HepG2 (cell line): ENCODE measurements at regions not wholly inside any gene's neighbourhood (a gene's known extent, or its start where the extent isn't known, plus 50 kb on each side); places are given as distances from the start of the nearest gene placed in this dataset.
A peak's percentile ranks its signal among the peaks of the same experiment; 100 is the strongest.

Experiments used
- ATAC-seq: fragments of 200-7000 bp; cut with Tn5 transposase; 3 replicates; pipeline ENCODE4 v1.9.1; 2020; ENCODE audit warnings: mild to moderate bottlenecking, moderate library complexity
- BruUV-seq: library from RNA; stranded (reverse); fragments of 400-500 nt; replicated peaks from 2 replicates; lab custom pipeline; 2021; lab: Mats Ljungman, UMichigan
- CTCF ChIA-PET: fragments of 300-600 bp; formaldehyde crosslinking; extraction: SDS; loops from one replicate; lab custom pipeline; 2021; ENCODE audit warnings: low total read pairs, inconsistent platforms, low intra/inter-chr PET ratio; lab: Yijun Ruan, JAX
- POLR2A ChIA-PET: fragments of 350-600 bp; sonication (Branson Sonifier 250); formaldehyde crosslinking; loops from one replicate; lab custom pipeline; 2020; ENCODE audit warnings: antibody characterized with exemption, inconsistent platforms; lab: Yijun Ruan, JAX
- DNase-seq: peaks from one replicate; pipeline ENCODE4 v3.0.0-alpha.2; 2015; ENCODE audit warnings: low spot score
- FAIRE-seq: peaks from 3 replicates; lab custom pipeline; 2011; peaks lifted over from hg19 to GRCh38; lab: Jason Lieb, UNC
- H2AFZ ChIP-seq: one replicate; pipeline ENCODE4 v1.6.1; 2011; ENCODE audit warnings: low read length, inconsistent platforms
- H3K27ac ChIP-seq: fragments of 300-600 bp; 3 replicates; pipeline ENCODE4 v1.8.0; 2011; ENCODE audit warnings: mixed run types, mild to moderate bottlenecking, mixed read lengths, low read length, inconsistent platforms; ENCODE audit not compliant: insufficient read depth; ENCODE audit errors: extremely low read length
- H3K27me3 ChIP-seq, 2 experiments: fragments of 200-600 bp in 1 of 2; 2 replicates in 1 of 2; 3 replicates in 1 of 2; pipeline versions ENCODE4 v1.6.0 to v1.8.0; 2011; ENCODE audit warnings: low read length in 2 of 2, mild to moderate bottlenecking in 2 of 2, moderate library complexity in 2 of 2, inconsistent platforms in 1 of 2; ENCODE audit not compliant: insufficient read depth in 2 of 2, control insufficient read depth in 1 of 2
- H3K36me3 ChIP-seq, 2 experiments: fragments of 200-600 bp in 1 of 2; replicated peaks in 1 of 2; 2 replicates in 1 of 2; 3 replicates in 1 of 2; pipeline versions ENCODE4 v1.5.1 to v1.8.0; 2011; ENCODE audit warnings: low read length in 2 of 2, inconsistent platforms in 1 of 2; ENCODE audit not compliant: insufficient read depth in 2 of 2, control insufficient read depth in 1 of 2
- H3K4me1 ChIP-seq: 2 replicates; pipeline ENCODE4 v1.5.1; 2012; ENCODE audit warnings: low read length, inconsistent platforms; ENCODE audit not compliant: insufficient read depth
- H3K4me2 ChIP-seq: 2 replicates; pipeline ENCODE4 v1.6.0; 2011; ENCODE audit warnings: low read depth, low read length, inconsistent platforms
- H3K4me3 ChIP-seq, 3 experiments: fragments of 200-600 bp in 1 of 3; sonication (generic), shearing (Covaris generic) in 1 of 3; replicated peaks in 1 of 3; 2 replicates each; pipeline ENCODE4 v1.5.1; 2011 to 2016; ENCODE audit warnings: low read length in 3 of 3, inconsistent platforms in 2 of 3, low read depth in 2 of 3, mild to moderate bottlenecking in 2 of 3, control low read depth in 1 of 3, mixed read lengths in 1 of 3; ENCODE audit not compliant: insufficient read depth in 1 of 3
- H3K79me2 ChIP-seq: one replicate; pipeline ENCODE4 v1.6.1; 2011; ENCODE audit warnings: low read length, inconsistent platforms; ENCODE audit not compliant: insufficient read depth
- H3K9ac ChIP-seq: 2 replicates; pipeline ENCODE4 v1.6.0; 2011; ENCODE audit warnings: mild to moderate bottlenecking, low read depth, low read length, inconsistent platforms; ENCODE audit not compliant: insufficient read depth
- H3K9me3 ChIP-seq: 2 replicates; pipeline ENCODE4 v1.5.1; 2012; ENCODE audit warnings: mild to moderate bottlenecking, low read length
- H4K20me1 ChIP-seq: 2 replicates; pipeline ENCODE4 v1.6.0; 2011; ENCODE audit warnings: inconsistent platforms, mild to moderate bottlenecking, low read length, moderate library complexity; ENCODE audit not compliant: insufficient read depth
- ARHGAP35 ChIP-seq: sonication (generic); formaldehyde crosslinking; IDR thresholded peaks from 2 replicates; pipeline ENCODE4 v1.9.0; 2022; ENCODE audit warnings: mild to moderate bottlenecking, inconsistent platforms, moderate library complexity, missing genetic modification reagents, borderline replicate concordance
- BORCS8-MEF2B ChIP-seq: sonication (generic); formaldehyde crosslinking; IDR thresholded peaks from 2 replicates; pipeline ENCODE4 v1.8.0; 2022; ENCODE audit warnings: mild to moderate bottlenecking, missing genetic modification reagents
- E2F2 ChIP-seq: sonication (generic); formaldehyde crosslinking; IDR thresholded peaks from 2 replicates; pipeline ENCODE4 v1.4.0; 2020; ENCODE audit warnings: missing genetic modification reagents, borderline replicate concordance
- RAD51 ChIP-seq: fragments of 450-650 bp; IDR thresholded peaks from 2 replicates; pipeline ENCODE4 v1.6.1; 2016; ENCODE audit warnings: borderline replicate concordance
- TOE1 ChIP-seq: sonication (generic); formaldehyde crosslinking; IDR thresholded peaks from 2 replicates; pipeline ENCODE4 v1.4.0; 2020; ENCODE audit warnings: mild to moderate bottlenecking, missing genetic modification reagents
- ZBTB3 ChIP-seq: sonication (generic); formaldehyde crosslinking; IDR thresholded peaks from 2 replicates; pipeline ENCODE4 v1.4.0; 2020; ENCODE audit warnings: low read depth, mild to moderate bottlenecking, moderate library complexity, missing genetic modification reagents, borderline replicate concordance
- ZKSCAN8 ChIP-seq: IDR thresholded peaks from 2 replicates; pipeline ENCODE4 v1.6.1; 2016; ENCODE audit warnings: borderline replicate concordance, missing genetic modification reagents, missing compliant biosample characterization
- ZNF143 ChIP-seq: sonication (generic); formaldehyde crosslinking; IDR thresholded peaks from 2 replicates; pipeline ENCODE4 v1.4.0; 2020; ENCODE audit warnings: missing genetic modification reagents
- ZNF263 ChIP-seq: sonication (generic); formaldehyde crosslinking; IDR thresholded peaks from 2 replicates; pipeline ENCODE4 v1.4.0; 2020; ENCODE audit warnings: missing genetic modification reagents
- ZNF605 ChIP-seq: sonication (generic); formaldehyde crosslinking; IDR thresholded peaks from 2 replicates; pipeline ENCODE4 v1.8.0; 2022; ENCODE audit warnings: mild to moderate bottlenecking, missing genetic modification reagents
- ZNF770 ChIP-seq: sonication (generic); formaldehyde crosslinking; IDR thresholded peaks from 2 replicates; pipeline ENCODE4 v1.5.0; 2020; ENCODE audit warnings: mild to moderate bottlenecking, missing genetic modification reagents
- WGBS: methylation state at CpG from one replicate; pipeline ENCODE4 v1.1.6; 2017; ENCODE audit warnings: low lambda C conversion rate; 5-methylcytosine and 5-hydroxymethylcytosine counted together
- in situ Hi-C: cut with HindIII; loops from 2 replicates; pipeline ENCODE4 v1.10.0; 2017; ENCODE audit warnings: low pct_unique_long_range_greater_than_20kb; ENCODE audit not compliant: extremely low pct_ligation_motif_present
- intact Hi-C: fragments of 100-400 bp; cut with micrococcal nuclease; formaldehyde crosslinking; loops from one replicate; pipeline ENCODE4 v1.10.0; 2022; ENCODE audit not compliant: unreplicated experiment

- in situ Hi-C loops = no loop called here
- ChIA-PET CTCF (no interaction called here), POLR2A (no interaction called here)
- intact Hi-C loops = no loop called here
- Histone ChIP-seq H4K20me1 (no peaks in the 10 kb centered on the region), H3K4me1 (peaks cover 16% of the 10 kb centered on the region), H3K9ac (no peak overlapping the region), H3K4me2 (no peak overlapping the region), H2AFZ (no peak overlapping the region), H3K27ac (no peak overlapping the region), H3K27me3 (peaks cover 0 to 8% of the 10 kb centered on the region in 2 experiments; a peak in 3 of 5 replicates), H3K4me3 (no peak overlapping the region), H3K36me3 (no peaks in the 10 kb centered on the region), H3K79me2 (no peaks in the 10 kb centered on the region), H3K9me3 (no peaks in the 10 kb centered on the region)
- WGBS = 0% methylated on average over 2 of the region's 2 CpGs
- ATAC-seq (no peak), FAIRE-seq (no peak), DNase-seq (no peak)
- no TSS peak for BruUV-seq
- TF ChIP-seq BORCS8-MEF2B (CRISPR knock-in tag) (no peak), ZBTB3 (CRISPR knock-in tag) (no peak), TOE1 (CRISPR knock-in tag) (no peak), ZKSCAN8 (no peak), ZNF143 (no peak), ARHGAP35 (CRISPR knock-in tag) (no peak), ZNF605 (CRISPR knock-in tag) (no peak)
Observed at GRCh38 chr22:44650806-44651205, 51.2 kb upstream of the PRR5 start.

GRCh38 chr22:44648821-44649565, 53.0 kb upstream of the PRR5 start:
- in situ Hi-C loops = loop anchor here (25.0 kb wide), 1 partner anchor 762 kb away; the partner anchor contains the start of gene PNPLA5
- ChIA-PET CTCF (no interaction called here), POLR2A (no interaction called here)
- peaks cover 34% of the 10 kb centered on the region for H3K4me1 ChIP-seq
- DNase-seq (no peak), ATAC-seq (peak; percentile 29; the same call in 1 of the 3 replicates), FAIRE-seq (no peak)
- peaks cover 0 to 8% of the 10 kb centered on the region in 2 experiments; a peak in 3 of 5 replicates for H3K27me3 ChIP-seq
- no peaks in the 10 kb centered on the region for H3K36me3 ChIP-seq
- no peak overlapping the region; a peak in 1 of 6 replicates for H3K4me3 ChIP-seq
- intact Hi-C loops = no loop called here
- no peaks in the 10 kb centered on the region for H3K79me2 ChIP-seq
- no peaks in the 10 kb centered on the region for H3K9me3 ChIP-seq
- 27% methylated on average over 19 of the region's 20 CpGs for WGBS
- no peak overlapping the region for H3K27ac ChIP-seq
- no peak overlapping the region for H2AFZ ChIP-seq
- no peaks in the 10 kb centered on the region for H4K20me1 ChIP-seq
- peak overlapping the region; percentile 44; the same call in 1 of the 2 replicates for H3K4me2 ChIP-seq
- H3K9ac ChIP-seq = no peak overlapping the region
- BruUV-seq = no TSS peak
- no peak for TF ChIP-seq E2F2 (CRISPR knock-in tag)
- peak; percentile 22; the same call in 1 of the 2 replicates for TF ChIP-seq ZNF770 (CRISPR knock-in tag)
- no peak for TF ChIP-seq RAD51
- peak; percentile 83 for TF ChIP-seq ZNF263
